AG10803 (cell line): ENCODE measurements at regions not wholly inside any gene's neighbourhood (a gene's known extent, or its start where the extent isn't known, plus 50 kb on each side); places are given as distances from the start of the nearest gene placed in this dataset.
A peak's percentile ranks its signal among the peaks of the same experiment; 100 is the strongest.
"Not testable (repeated sequence)": the region's sequence is repeated elsewhere in the genome, so short reads cannot be mapped to it uniquely, and the experiment has no call there.

Experiments used
- DNase-seq: peaks from one replicate; pipeline ENCODE4 v3.0.0; 2010; ENCODE audit warnings: low read depth
- H3K4me3 ChIP-seq: 2 replicates; pipeline ENCODE4 v1.5.1; 2011; ENCODE audit warnings: mild to moderate bottlenecking, low read length, control low read depth
- CTCF ChIP-seq: conservative IDR thresholded peaks from 2 replicates; pipeline ENCODE4 v1.5.1; 2011; ENCODE audit warnings: mild to moderate bottlenecking, low read length, control low read depth, inconsistent platforms

GRCh38 chr13:21234526-21234925 is 58.1 kb downstream of the MRPL57 start:
- no peak for TF ChIP-seq CTCF
- no peak overlapping the region for H3K4me3 ChIP-seq
- DNase-seq: peak; percentile 35

GRCh38 chr13:21235174-21235573 is 58.7 kb downstream of the MRPL57 start:
- no peak for DNase-seq
- TF ChIP-seq CTCF: no peak
- H3K4me3 ChIP-seq: no peak overlapping the region

GRCh38 chr13:21237081-21237480 is 60.6 kb downstream of the MRPL57 start:
- no peak for DNase-seq
- no peak overlapping the region for H3K4me3 ChIP-seq
- no peak for TF ChIP-seq CTCF

GRCh38 chr13:21238267-21238666 is 61.8 kb downstream of the MRPL57 start:
- no peak for DNase-seq

GRCh38 chr13:21240586-21240985 is 64.1 kb downstream of the MRPL57 start:
- TF ChIP-seq CTCF: no peak
- peak overlapping the region; percentile 21 for H3K4me3 ChIP-seq
- peak; percentile 77 for DNase-seq

More at GRCh38 chr13:21238267-21238666, 61.8 kb downstream of the MRPL57 start:
- H3K4me3 ChIP-seq: no peak overlapping the region
- TF ChIP-seq CTCF: no peak

- no peak for TF ChIP-seq CTCF
- no peak for DNase-seq
- H3K4me3 ChIP-seq: no peak overlapping the region
These were observed 65.8 kb downstream of the MRPL57 start for GRCh38 chr13:21242236-21242635.

- TF ChIP-seq CTCF: no peak
- no peak for DNase-seq
- H3K4me3 ChIP-seq: no peak overlapping the region
These were observed 66.8 kb downstream of the MRPL57 start for GRCh38 chr13:21243045-21243897.

- H3K4me3 ChIP-seq, DNase-seq: not testable (repeated sequence)
These were observed 67.4 kb downstream of the MRPL57 start for GRCh38 chr13:21243898-21244184.
